ENCODE measurements at regions not wholly inside any gene's neighbourhood (a gene's known extent, or its start where the extent isn't known, plus 50 kb on each side); places are given as distances from the start of the nearest gene placed in this dataset.
"Not testable (repeated sequence)": the region's sequence is repeated elsewhere in the genome, so short reads cannot be mapped to it uniquely, and the experiment has no call there.

- no peak for ATAC-seq
Measured at GRCh38 chr1:10942542-10942912, 69.9 kb upstream of the TARDBP start.

- ATAC-seq, result no peak
Measured at GRCh38 chr1:10943041-10943440, 69.4 kb upstream of the TARDBP start.

- no peak for ATAC-seq
Measured at GRCh38 chr1:10943991-10944730, 68.3 kb upstream of the TARDBP start.

- no peak for ATAC-seq
Measured at GRCh38 chr1:10945991-10946509, 66.4 kb upstream of the TARDBP start.

GRCh38 chr1:10947181-10947580 is 65.3 kb upstream of the TARDBP start:
- ATAC-seq, result no peak

GRCh38 chr1:10947691-10948462 is 64.6 kb upstream of the TARDBP start:
- ATAC-seq, result no peak

GRCh38 chr1:10948463-10948775 is 64.0 kb upstream of the TARDBP start:
- no peak for ATAC-seq

GRCh38 chr1:10950316-10951172 is 61.9 kb upstream of the TARDBP start:
- ATAC-seq, result no peak

- not testable (repeated sequence) for ATAC-seq
Measured at GRCh38 chr1:10951298-10951697, 61.2 kb upstream of the TARDBP start.

- ATAC-seq, result no peak
Measured at GRCh38 chr1:10951961-10952360, 60.5 kb upstream of the TARDBP start.

- no peak for ATAC-seq
Measured at GRCh38 chr1:10953505-10954193, 58.8 kb upstream of the TARDBP start.

GRCh38 chr1:10957133-10957532 is 55.3 kb upstream of the TARDBP start:
- no peak for ATAC-seq

- ATAC-seq, result no peak
Measured at GRCh38 chr1:10958614-10959013, 53.8 kb upstream of the TARDBP start.

- ATAC-seq, result peak; percentile 67 to 78
Measured at GRCh38 chr1:10960411-10961299, 51.8 kb upstream of the TARDBP start.

GRCh38 chr1:10961300-10961833 is 51.1 kb upstream of the TARDBP start:
- ATAC-seq, result no peak

- no peak for ATAC-seq
Measured at GRCh38 chr1:10962483-10962882, 50.0 kb upstream of the TARDBP start.

All from activated CD4-positive, CD25-positive, alpha-beta regulatory T cell treated with anti-CD3 and anti-CD28 coated beads, Interleukin-2, amount 50 U/mL, for 24 hours (primary cell).